ENCODE measurements at regions not wholly inside any gene's neighbourhood (a gene's known extent, or its start where the extent isn't known, plus 50 kb on each side); places are given as distances from the start of the nearest gene placed in this dataset.

GRCh38 chr9:86718388-86719049 is 228.8 kb downstream of the GAS1 start:
- intact Hi-C loops (cut with micrococcal nuclease) (no loop called here), in situ Hi-C loops (cut with MboI) (no loop called here)
- Histone ChIP-seq H4K20me1 (replicated peaks; ENCODE audit: control insufficient read depth, insufficient read depth, low read length) (no peaks in the 10 kb centered on the region), H3K79me2 (ENCODE audit: control insufficient read depth, insufficient read depth, low read length) (no peaks in the 10 kb centered on the region), H3K4me1 (replicated peaks in 1 of 2; ENCODE audit: control insufficient read depth in 2 of 2, insufficient read depth in 2 of 2, low read length in 2 of 2) (no peaks in the 10 kb centered on the region), H3K27me3 (ENCODE audit: control insufficient read depth in 2 of 2, insufficient read depth in 2 of 2, low read length in 2 of 2) (no peaks in the 10 kb centered on the region), H3K4me3 (no peak overlapping the region), H3K9me1 (ENCODE audit: control insufficient read depth, insufficient read depth, low read length) (no peaks in the 10 kb centered on the region), H3K9ac (ENCODE audit: insufficient read depth in 1 of 2, low read depth in 2 of 2, low read length in 2 of 2) (no peak overlapping the region), H3K9me3 (replicated peaks; ENCODE audit: control insufficient read depth, insufficient read depth, low read depth, low read length) (no peaks in the 10 kb centered on the region), H3K27ac (ENCODE audit: extremely low read depth, low read depth, low read length) (no peak overlapping the region), H3K36me3 (ENCODE audit: control insufficient read depth, insufficient read depth, low read length) (no peaks in the 10 kb centered on the region), H2AFZ (ENCODE audit: low read depth, low read length) (no peak overlapping the region), H3K4me2 (ENCODE audit: insufficient read depth, low read length) (no peak overlapping the region)
- ATAC-seq (no peak), FAIRE-seq (no peak), DNase-seq (ENCODE audit: extremely low read depth in 1 of 4, low spot score in 3 of 4) (no peak)
- no TSS peak for BruUV-seq (replicated peaks)
- TF ChIP-seq L3MBTL2 (IDR thresholded peaks at IDR 0.05) (no peak), LARP7 (IDR thresholded peaks at IDR 0.05) (no peak), FOXK1 (CRISPR knock-in tag; IDR thresholded peaks at IDR 0.05; ENCODE audit: borderline replicate concordance) (no peak), GABPB1 (CRISPR knock-in tag; IDR thresholded peaks at IDR 0.05) (no peak), ESRRA (IDR thresholded peaks at IDR 0.05; ENCODE audit: borderline replicate concordance, low read depth) (no peak), CAMTA2 (CRISPR knock-in tag; conservative IDR thresholded peaks at IDR 0.05) (no peak), RBM39 (optimal IDR thresholded peaks at IDR 0.05; ENCODE audit: low read depth, low read length) (no peak), POLR2H (tag; IDR thresholded peaks at IDR 0.05; ENCODE audit: low read depth) (no peak), NFATC3 (IDR thresholded peaks at IDR 0.05) (no peak), NFIX (CRISPR knock-in tag; IDR thresholded peaks at IDR 0.05; ENCODE audit: low read depth) (no peak), LCOR (CRISPR knock-in tag; IDR thresholded peaks at IDR 0.05) (no peak), ZNF449 (CRISPR knock-in tag; IDR thresholded peaks at IDR 0.05) (no peak), MED1 (CRISPR knock-in tag; IDR thresholded peaks at IDR 0.05; ENCODE audit: borderline replicate concordance) (no peak), SIN3A (IDR thresholded peaks at IDR 0.05; ENCODE audit: borderline replicate concordance in 2 of 2, control insufficient read depth in 1 of 2, low read depth in 2 of 2, low read length in 2 of 2) (no peak), ZNF444 (CRISPR knock-in tag; IDR thresholded peaks at IDR 0.05) (no peak)
- TF ChIP-seq, protein P1, sequence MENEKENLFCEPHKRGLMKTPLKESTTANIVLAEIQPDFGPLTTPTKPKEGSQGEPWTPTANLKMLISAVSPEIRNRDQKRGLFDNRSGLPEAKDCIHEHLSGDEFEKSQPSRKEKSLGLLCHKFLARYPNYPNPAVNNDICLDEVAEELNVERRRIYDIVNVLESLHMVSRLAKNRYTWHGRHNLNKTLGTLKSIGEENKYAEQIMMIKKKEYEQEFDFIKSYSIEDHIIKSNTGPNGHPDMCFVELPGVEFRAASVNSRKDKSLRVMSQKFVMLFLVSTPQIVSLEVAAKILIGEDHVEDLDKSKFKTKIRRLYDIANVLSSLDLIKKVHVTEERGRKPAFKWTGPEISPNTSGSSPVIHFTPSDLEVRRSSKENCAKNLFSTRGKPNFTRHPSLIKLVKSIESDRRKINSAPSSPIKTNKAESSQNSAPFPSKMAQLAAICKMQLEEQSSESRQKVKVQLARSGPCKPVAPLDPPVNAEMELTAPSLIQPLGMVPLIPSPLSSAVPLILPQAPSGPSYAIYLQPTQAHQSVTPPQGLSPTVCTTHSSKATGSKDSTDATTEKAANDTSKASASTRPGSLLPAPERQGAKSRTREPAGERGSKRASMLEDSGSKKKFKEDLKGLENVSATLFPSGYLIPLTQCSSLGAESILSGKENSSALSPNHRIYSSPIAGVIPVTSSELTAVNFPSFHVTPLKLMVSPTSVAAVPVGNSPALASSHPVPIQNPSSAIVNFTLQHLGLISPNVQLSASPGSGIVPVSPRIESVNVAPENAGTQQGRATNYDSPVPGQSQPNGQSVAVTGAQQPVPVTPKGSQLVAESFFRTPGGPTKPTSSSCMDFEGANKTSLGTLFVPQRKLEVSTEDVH (IDR thresholded peaks at IDR 0.05; ENCODE audit: low read depth, partially characterized antibody): no peak
- ChIA-PET POLR2A (no interaction called here), CTCF (ENCODE audit: low intra/inter-chr PET ratio) (no interaction called here)
- 0% methylated on average over 11 of the region's 11 CpGs for WGBS (ENCODE audit: insufficient coverage, low coverage, missing lambda C conversion rate)

All from K562 (cell line).